ENCODE measurements at regions not wholly inside any gene's neighbourhood (a gene's known extent, or its start where the extent isn't known, plus 50 kb on each side); places are given as distances from the start of the nearest gene placed in this dataset.

DNA sequence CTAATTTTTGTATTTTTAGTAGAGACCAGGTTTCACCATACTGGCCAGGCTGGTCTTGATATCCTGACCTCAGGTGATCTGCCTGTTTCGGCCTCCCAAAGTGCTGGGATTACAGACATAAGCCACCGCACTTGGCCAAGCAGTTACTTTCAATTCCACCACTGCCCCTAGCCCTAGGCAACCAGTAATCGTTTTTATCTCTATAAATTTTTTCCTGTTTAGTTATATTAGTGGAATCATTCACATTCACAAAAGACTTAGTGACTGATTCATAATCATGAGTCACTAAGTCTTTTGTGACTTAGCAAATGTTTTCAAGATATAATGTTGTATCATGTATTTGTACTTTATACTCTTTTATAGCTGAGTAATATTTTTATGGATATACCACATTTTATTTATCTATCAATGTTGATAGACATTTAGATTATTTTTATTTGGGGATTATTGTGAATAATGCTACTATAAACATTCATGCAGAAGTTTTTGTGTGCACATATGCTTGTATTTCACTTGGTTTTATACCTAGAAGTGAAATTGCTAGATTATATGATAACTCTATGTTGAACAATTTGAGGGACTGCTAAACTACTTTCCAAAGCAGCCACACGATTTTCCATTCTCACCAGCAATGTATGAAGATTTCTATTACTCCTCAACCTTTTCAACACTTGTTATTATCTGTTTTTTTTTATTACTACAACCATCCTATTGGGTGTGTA lies 421.4 kb upstream of the ID4 start:
- TF ChIP-seq POLR2A (IDR thresholded peaks at IDR 0.05; ENCODE audit: low read depth) = no peak
- TF ChIP-seq, protein P1, sequence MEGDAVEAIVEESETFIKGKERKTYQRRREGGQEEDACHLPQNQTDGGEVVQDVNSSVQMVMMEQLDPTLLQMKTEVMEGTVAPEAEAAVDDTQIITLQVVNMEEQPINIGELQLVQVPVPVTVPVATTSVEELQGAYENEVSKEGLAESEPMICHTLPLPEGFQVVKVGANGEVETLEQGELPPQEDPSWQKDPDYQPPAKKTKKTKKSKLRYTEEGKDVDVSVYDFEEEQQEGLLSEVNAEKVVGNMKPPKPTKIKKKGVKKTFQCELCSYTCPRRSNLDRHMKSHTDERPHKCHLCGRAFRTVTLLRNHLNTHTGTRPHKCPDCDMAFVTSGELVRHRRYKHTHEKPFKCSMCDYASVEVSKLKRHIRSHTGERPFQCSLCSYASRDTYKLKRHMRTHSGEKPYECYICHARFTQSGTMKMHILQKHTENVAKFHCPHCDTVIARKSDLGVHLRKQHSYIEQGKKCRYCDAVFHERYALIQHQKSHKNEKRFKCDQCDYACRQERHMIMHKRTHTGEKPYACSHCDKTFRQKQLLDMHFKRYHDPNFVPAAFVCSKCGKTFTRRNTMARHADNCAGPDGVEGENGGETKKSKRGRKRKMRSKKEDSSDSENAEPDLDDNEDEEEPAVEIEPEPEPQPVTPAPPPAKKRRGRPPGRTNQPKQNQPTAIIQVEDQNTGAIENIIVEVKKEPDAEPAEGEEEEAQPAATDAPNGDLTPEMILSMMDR (IDR thresholded peaks at IDR 0.05) = no peak

Measured in esophagus muscularis mucosa (tissue), 3 donors.